Prostate gland (tissue), 2 donors: ENCODE measurements at regions not wholly inside any gene's neighbourhood (a gene's known extent, or its start where the extent isn't known, plus 50 kb on each side); places are given as distances from the start of the nearest gene placed in this dataset.

Experiments used
- CTCF ChIP-seq, 4 experiments: fragments of 200-600 bp in 2 of 4; fragments of 450-650 bp in 2 of 4; sonication (generic) in 2 of 4; IDR thresholded peaks; 1 replicate in 3 of 4; 2 replicates in 1 of 4; pipeline ENCODE4 v1.5.1; 2016 to 2019; ENCODE audit warnings: antibody characterized with exemption in 4 of 4, mild to moderate bottlenecking in 2 of 4, moderate library complexity in 2 of 4
- POLR2A ChIP-seq: fragments of 450-650 bp; IDR thresholded peaks from one replicate; pipeline ENCODE4 v1.6.1; 2016; ENCODE audit warnings: antibody characterized with exemption, mild to moderate bottlenecking
- POLR2AphosphoS5 ChIP-seq: sonication (generic); formaldehyde crosslinking; IDR thresholded peaks from one replicate; pipeline ENCODE4 v1.6.1; 2017; ENCODE audit warnings: antibody characterized with exemption

GRCh38 chr13:85543144-85543543 is 256.1 kb downstream of the SLITRK6 start:
- TF ChIP-seq CTCF (IDR thresholded peaks at IDR 0.05) (no peak), POLR2AphosphoS5 (no peak), POLR2A (no peak)
